ENCODE measurements at regions not wholly inside any gene's neighbourhood (a gene's known extent, or its start where the extent isn't known, plus 50 kb on each side); places are given as distances from the start of the nearest gene placed in this dataset.

GRCh38 chr3:25365636-25366035 is 62.4 kb upstream of the RARB start:
- no peak overlapping the region for H3K27ac Mint-ChIP-seq (ENCODE audit: unreplicated experiment)
- DNase-seq (ENCODE audit: extremely low spot score, unreplicated experiment): no peak
- H3K9me3 Mint-ChIP-seq (ENCODE audit: unreplicated experiment): no peaks in the 10 kb centered on the region
- no peak for TF ChIP-seq CTCF (IDR thresholded peaks at IDR 0.05)
- H3K27me3 Mint-ChIP-seq (ENCODE audit: unreplicated experiment): no peaks in the 10 kb centered on the region
- no peaks in the 10 kb centered on the region for H3K36me3 Mint-ChIP-seq (ENCODE audit: unreplicated experiment)
- H3K4me1 Mint-ChIP-seq (ENCODE audit: unreplicated experiment): peaks cover 7% of the 10 kb centered on the region
- H3K4me3 Mint-ChIP-seq (ENCODE audit: unreplicated experiment): no peak overlapping the region

- DNase-seq (ENCODE audit: extremely low spot score, unreplicated experiment): no peak
- no peaks in the 10 kb centered on the region for H3K9me3 Mint-ChIP-seq (ENCODE audit: unreplicated experiment)
- H3K4me1 Mint-ChIP-seq (ENCODE audit: unreplicated experiment): peaks cover 4% of the 10 kb centered on the region
- H3K4me3 Mint-ChIP-seq (ENCODE audit: unreplicated experiment): no peak overlapping the region
- H3K36me3 Mint-ChIP-seq (ENCODE audit: unreplicated experiment): no peaks in the 10 kb centered on the region
- no peaks in the 10 kb centered on the region for H3K27me3 Mint-ChIP-seq (ENCODE audit: unreplicated experiment)
- no peak overlapping the region for H3K27ac Mint-ChIP-seq (ENCODE audit: unreplicated experiment)
- no peak for TF ChIP-seq CTCF (IDR thresholded peaks at IDR 0.05)
Observed at GRCh38 chr3:25367025-25367424, 61.0 kb upstream of the RARB start.

GRCh38 chr3:25372167-25372566 is 55.9 kb upstream of the RARB start:
- no peaks in the 10 kb centered on the region for H3K4me1 Mint-ChIP-seq (ENCODE audit: unreplicated experiment)
- no peak for DNase-seq (ENCODE audit: extremely low spot score, unreplicated experiment)
- H3K27ac Mint-ChIP-seq (ENCODE audit: unreplicated experiment): no peak overlapping the region
- peaks cover 5% of the 10 kb centered on the region for H3K9me3 Mint-ChIP-seq (ENCODE audit: unreplicated experiment)
- TF ChIP-seq CTCF (IDR thresholded peaks at IDR 0.05): no peak
- no peaks in the 10 kb centered on the region for H3K27me3 Mint-ChIP-seq (ENCODE audit: unreplicated experiment)
- H3K36me3 Mint-ChIP-seq (ENCODE audit: unreplicated experiment): no peaks in the 10 kb centered on the region
- H3K4me3 Mint-ChIP-seq (ENCODE audit: unreplicated experiment): no peak overlapping the region

GRCh38 chr3:25376340-25376739 is 51.7 kb upstream of the RARB start:
- Mint-ChIP-seq H3K36me3 (ENCODE audit: unreplicated experiment) (no peaks in the 10 kb centered on the region), H3K4me1 (ENCODE audit: unreplicated experiment) (peaks cover 22% of the 10 kb centered on the region), H3K27ac (ENCODE audit: unreplicated experiment) (no peak overlapping the region), H3K9me3 (ENCODE audit: unreplicated experiment) (peaks cover 5% of the 10 kb centered on the region), H3K27me3 (ENCODE audit: unreplicated experiment) (no peaks in the 10 kb centered on the region), H3K4me3 (ENCODE audit: unreplicated experiment) (no peak overlapping the region)
- no peak for TF ChIP-seq CTCF (IDR thresholded peaks at IDR 0.05)
- DNase-seq (ENCODE audit: extremely low spot score, unreplicated experiment): no peak

- Mint-ChIP-seq H3K27ac (ENCODE audit: unreplicated experiment) (no peak overlapping the region), H3K27me3 (ENCODE audit: unreplicated experiment) (no peaks in the 10 kb centered on the region), H3K9me3 (ENCODE audit: unreplicated experiment) (peaks cover 5% of the 10 kb centered on the region), H3K4me1 (ENCODE audit: unreplicated experiment) (peaks cover 24% of the 10 kb centered on the region), H3K4me3 (ENCODE audit: unreplicated experiment) (no peak overlapping the region), H3K36me3 (ENCODE audit: unreplicated experiment) (no peaks in the 10 kb centered on the region)
- no peak for DNase-seq (ENCODE audit: extremely low spot score, unreplicated experiment)
- TF ChIP-seq CTCF (IDR thresholded peaks at IDR 0.05): no peak
Observed at GRCh38 chr3:25377042-25377441, 51.0 kb upstream of the RARB start.

All from osteocyte (in vitro differentiated cells).